ENCODE measurements at regions not wholly inside any gene's neighbourhood (a gene's known extent, or its start where the extent isn't known, plus 50 kb on each side); places are given as distances from the start of the nearest gene placed in this dataset.

DNA sequence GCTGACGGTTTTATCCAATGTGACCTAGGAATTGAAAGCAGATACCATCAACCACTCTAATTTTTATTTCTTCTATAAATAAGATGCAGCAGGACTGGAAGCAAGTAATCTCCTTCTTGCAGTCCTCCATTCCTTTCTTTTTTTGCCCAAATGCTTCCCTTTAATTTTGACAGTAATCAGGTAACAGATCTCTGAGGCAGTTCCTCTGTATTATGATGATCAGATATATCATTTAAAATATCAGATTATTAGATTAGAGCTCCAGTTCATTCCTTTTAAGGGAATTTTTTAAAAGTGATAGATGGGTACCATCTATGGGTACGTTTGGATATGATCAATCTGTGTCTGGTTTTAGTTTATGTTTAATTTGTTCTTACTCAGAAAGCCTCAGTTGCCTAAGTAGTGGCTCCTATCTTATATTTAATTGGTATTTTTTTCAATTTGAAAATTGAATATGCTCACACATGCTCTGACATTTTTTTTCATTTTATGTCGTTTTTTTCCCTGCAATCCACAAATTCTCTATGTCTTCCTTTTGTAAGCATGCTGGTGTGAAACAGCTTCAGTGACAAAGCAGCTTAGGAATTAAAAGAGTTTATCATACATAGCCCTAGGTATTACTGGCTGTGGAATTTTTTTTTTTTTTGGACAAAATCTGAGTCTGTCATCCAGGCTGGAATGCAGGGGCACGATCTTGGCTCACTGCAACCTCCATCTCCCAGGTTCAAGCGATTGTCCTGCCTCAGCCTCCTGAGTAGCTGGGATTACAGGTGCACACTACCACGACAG, 73.7 kb upstream of the ANK2 start:
- no peaks in the 10 kb centered on the region for H3K36me3 ChIP-seq
- H3K4me1 ChIP-seq, result no peaks in the 10 kb centered on the region
- peaks cover 0 to 5% of the 10 kb centered on the region in 2 donors for H3K9me3 ChIP-seq
- no peak for ATAC-seq
- intact Hi-C loops (cut with DNase I), result no loop called here
- no peak overlapping the region for H3K27ac ChIP-seq
- DNase-seq, result no peak
- no peaks in the 10 kb centered on the region for H3K27me3 ChIP-seq
- H3K4me3 ChIP-seq, result no peak overlapping the region
- TF ChIP-seq, protein P1, sequence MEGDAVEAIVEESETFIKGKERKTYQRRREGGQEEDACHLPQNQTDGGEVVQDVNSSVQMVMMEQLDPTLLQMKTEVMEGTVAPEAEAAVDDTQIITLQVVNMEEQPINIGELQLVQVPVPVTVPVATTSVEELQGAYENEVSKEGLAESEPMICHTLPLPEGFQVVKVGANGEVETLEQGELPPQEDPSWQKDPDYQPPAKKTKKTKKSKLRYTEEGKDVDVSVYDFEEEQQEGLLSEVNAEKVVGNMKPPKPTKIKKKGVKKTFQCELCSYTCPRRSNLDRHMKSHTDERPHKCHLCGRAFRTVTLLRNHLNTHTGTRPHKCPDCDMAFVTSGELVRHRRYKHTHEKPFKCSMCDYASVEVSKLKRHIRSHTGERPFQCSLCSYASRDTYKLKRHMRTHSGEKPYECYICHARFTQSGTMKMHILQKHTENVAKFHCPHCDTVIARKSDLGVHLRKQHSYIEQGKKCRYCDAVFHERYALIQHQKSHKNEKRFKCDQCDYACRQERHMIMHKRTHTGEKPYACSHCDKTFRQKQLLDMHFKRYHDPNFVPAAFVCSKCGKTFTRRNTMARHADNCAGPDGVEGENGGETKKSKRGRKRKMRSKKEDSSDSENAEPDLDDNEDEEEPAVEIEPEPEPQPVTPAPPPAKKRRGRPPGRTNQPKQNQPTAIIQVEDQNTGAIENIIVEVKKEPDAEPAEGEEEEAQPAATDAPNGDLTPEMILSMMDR (IDR thresholded peaks at IDR 0.05), result no peak

DNA sequence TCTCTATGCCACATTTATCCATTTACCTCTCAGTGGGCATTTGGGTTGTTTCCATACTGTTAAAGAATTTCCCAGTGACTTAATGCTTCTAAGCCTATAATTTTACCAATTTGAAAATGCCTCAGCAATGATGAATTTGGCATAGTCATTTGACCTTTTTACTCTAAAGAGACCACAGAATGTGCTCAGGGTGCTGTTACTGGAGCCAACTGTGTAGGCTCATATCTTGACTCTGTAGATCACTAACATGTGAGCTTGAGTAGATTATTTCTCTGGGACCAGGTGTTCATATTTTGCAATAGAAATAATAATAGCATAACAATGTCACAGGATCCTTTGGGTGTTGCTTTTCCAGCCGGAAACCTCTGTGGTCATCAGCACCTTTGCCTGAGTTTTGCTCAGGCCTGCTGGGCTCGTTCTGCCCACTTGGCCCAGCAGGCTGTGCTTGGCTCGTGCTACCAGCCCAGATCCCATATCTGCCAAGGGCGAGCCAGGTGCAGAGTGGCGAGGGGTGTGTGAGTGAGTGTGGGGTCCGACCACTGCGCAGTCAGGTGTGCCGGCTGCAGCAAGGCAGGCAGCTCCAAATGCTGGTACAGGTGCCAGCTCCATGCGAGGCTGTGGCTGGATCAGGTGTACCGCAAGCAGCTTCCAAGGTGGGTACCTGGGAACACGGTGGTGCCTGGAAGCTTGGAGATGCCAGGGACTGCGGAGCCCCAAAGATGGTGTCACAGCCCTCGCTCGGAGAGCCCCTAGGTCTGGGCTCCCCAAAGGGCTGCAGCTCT, 70.6 kb upstream of the ANK2 start:
- TF ChIP-seq, protein P1 (IDR thresholded peaks at IDR 0.05), result no peak
- DNase-seq (peak in 1 of 4 donors; percentile 47), ATAC-seq (no peak)
- Histone ChIP-seq H3K4me3 (no peak overlapping the region), H3K27me3 (no peaks in the 10 kb centered on the region), H3K4me1 (no peaks in the 10 kb centered on the region), H3K9me3 (peaks cover 0 to 5% of the 10 kb centered on the region in 2 donors), H3K27ac (no peak overlapping the region), H3K36me3 (no peaks in the 10 kb centered on the region)
- intact Hi-C loops (cut with DNase I), result no loop called here

DNA sequence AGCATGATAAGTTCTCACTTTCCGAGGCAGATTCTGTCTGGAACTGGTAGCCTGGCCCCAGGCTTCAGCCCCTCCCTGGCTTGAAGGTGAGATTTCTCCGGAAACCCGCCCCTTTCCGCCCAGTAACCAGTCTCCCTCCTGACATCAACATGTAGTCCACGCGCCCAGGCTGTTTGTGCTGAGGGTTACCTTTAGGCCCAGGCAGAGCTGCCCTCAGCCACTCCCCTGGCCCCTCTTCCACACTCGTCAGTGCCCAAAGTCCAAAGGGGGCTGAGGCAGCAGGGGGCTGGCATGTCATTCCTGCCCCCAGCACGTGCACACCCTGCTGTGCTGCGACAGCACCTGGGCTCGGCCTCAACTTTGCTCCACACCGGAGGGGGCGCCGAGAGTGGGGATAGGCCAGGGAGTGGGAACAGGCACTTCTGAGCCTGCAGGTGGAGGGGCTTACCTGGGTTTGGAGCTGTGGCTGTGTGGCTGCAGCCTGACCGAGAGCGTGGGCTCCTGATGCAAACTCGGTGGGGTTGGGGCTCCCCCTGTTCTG, 69.5 kb upstream of the ANK2 start:
- ATAC-seq, result no peak

DNA sequence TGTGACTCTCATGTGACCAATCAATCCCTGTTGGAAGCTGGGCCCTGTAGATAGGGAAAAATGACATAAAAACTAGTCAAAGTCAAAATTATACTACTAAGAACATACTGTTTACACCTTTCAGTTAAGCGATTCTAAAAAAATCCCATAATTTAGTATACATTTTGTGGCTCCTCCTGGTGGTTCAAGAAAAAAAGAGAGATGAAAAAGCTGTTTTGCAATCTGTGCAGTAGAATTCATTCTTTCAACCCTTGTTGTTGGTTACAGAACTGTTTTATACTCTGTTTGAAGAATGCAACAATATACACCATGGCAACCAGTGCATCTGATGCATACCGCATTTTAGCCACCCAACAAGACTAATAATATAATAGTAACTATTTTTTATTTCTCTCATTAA, 66.8 kb upstream of the ANK2 start:
- no peak for ATAC-seq
- TF ChIP-seq, protein P1 (IDR thresholded peaks at IDR 0.05), result no peak

More for the DNA sequence above, 69.5 kb upstream of the ANK2 start:
- intact Hi-C loops (cut with DNase I), result no loop called here
- H3K27me3 ChIP-seq, result no peaks in the 10 kb centered on the region
- H3K36me3 ChIP-seq, result no peaks in the 10 kb centered on the region
- no peaks in the 10 kb centered on the region for H3K4me1 ChIP-seq
- peak in 1 of 4 donors; percentile 55 for DNase-seq
- no peak overlapping the region for H3K27ac ChIP-seq
- TF ChIP-seq, protein P1 (IDR thresholded peaks at IDR 0.05), result no peak
- H3K4me3 ChIP-seq, result no peak overlapping the region
- H3K9me3 ChIP-seq, result peaks cover 0 to 5% of the 10 kb centered on the region in 2 donors

More for the DNA sequence above, 66.8 kb upstream of the ANK2 start:
- no peak overlapping the region for H3K27ac ChIP-seq
- H3K4me3 ChIP-seq, result no peak overlapping the region
- H3K9me3 ChIP-seq, result peaks cover 0 to 5% of the 10 kb centered on the region in 2 donors
- no peaks in the 10 kb centered on the region for H3K36me3 ChIP-seq
- DNase-seq, result no peak
- H3K4me1 ChIP-seq, result no peaks in the 10 kb centered on the region
- intact Hi-C loops (cut with DNase I), result no loop called here
- no peaks in the 10 kb centered on the region for H3K27me3 ChIP-seq
